K562 (cell line): ENCODE measurements at regions not wholly inside any gene's neighbourhood (a gene's known extent, or its start where the extent isn't known, plus 50 kb on each side); places are given as distances from the start of the nearest gene placed in this dataset.
A peak's percentile ranks its signal among the peaks of the same experiment; 100 is the strongest.

Experiments used
- ATAC-seq: fragments of 200-7000 bp; cut with Tn5 transposase; 3 replicates; pipeline ENCODE4 v1.9.1; 2020; ENCODE audit warnings: moderate library complexity
- BruUV-seq: library from RNA; stranded (reverse); fragments of 400-500 nt; replicated peaks from 2 replicates; lab custom pipeline; 2021; lab: Mats Ljungman, UMichigan
- CTCF ChIA-PET: fragments of 300-600 bp; formaldehyde crosslinking; extraction: SDS; loops from one replicate; lab custom pipeline; 2021; ENCODE audit warnings: low intra/inter-chr PET ratio; lab: Yijun Ruan, JAX
- POLR2A ChIA-PET: fragments of 300-600, 350-650 bp; sonication (Branson Sonifier 250); formaldehyde crosslinking; extraction: SDS; loops from one replicate; lab custom pipeline; 2021; ENCODE audit warnings: antibody characterized with exemption, inconsistent platforms; lab: Yijun Ruan, JAX
- DNase-seq, 4 experiments: peaks; one replicate each; pipeline versions ENCODE4 v3.0.0 to v3.0.0-alpha.2; 2011 to 2018; ENCODE audit warnings: low spot score in 3 of 4, mixed read lengths in 3 of 4; ENCODE audit errors: extremely low read depth in 1 of 4
- FAIRE-seq: peaks from 2 replicates; lab custom pipeline; 2011; peaks lifted over from hg19 to GRCh38; lab: Jason Lieb, UNC
- H2AFZ ChIP-seq: 2 replicates; pipeline ENCODE4 v1.6.0; 2011; ENCODE audit warnings: low read depth, low read length, control low read depth, inconsistent platforms
- H3K27ac ChIP-seq: fragments of 200-600 bp; 3 replicates; pipeline ENCODE4 v1.8.0; 2011; ENCODE audit warnings: low read depth, mild to moderate bottlenecking, control low read depth, inconsistent platforms, low read length, moderate library complexity, mixed read lengths; ENCODE audit errors: extremely low read depth
- H3K27me3 ChIP-seq, 2 experiments: fragments of 300-600 bp in 1 of 2; 2 replicates in 1 of 2; 3 replicates in 1 of 2; pipeline versions ENCODE4 v1.6.0 to v1.8.0; 2011; ENCODE audit warnings: inconsistent platforms in 2 of 2, low read length in 2 of 2, mild to moderate bottlenecking in 1 of 2, mixed read lengths in 1 of 2, moderate library complexity in 1 of 2; ENCODE audit not compliant: control insufficient read depth in 2 of 2, insufficient read depth in 2 of 2
- H3K36me3 ChIP-seq: fragments of 300-600 bp; 3 replicates; pipeline ENCODE4 v1.8.0; 2011; ENCODE audit warnings: mild to moderate bottlenecking, low read length, inconsistent platforms; ENCODE audit not compliant: control insufficient read depth, insufficient read depth
- H3K4me1 ChIP-seq, 2 experiments: fragments of 200-600 bp in 1 of 2; replicated peaks in 1 of 2; 2 replicates in 1 of 2; 3 replicates in 1 of 2; pipeline versions ENCODE4 v1.5.1 to v1.8.0; 2011; ENCODE audit warnings: inconsistent platforms in 2 of 2, low read length in 2 of 2, mild to moderate bottlenecking in 1 of 2, mixed read lengths in 1 of 2, moderate library complexity in 1 of 2; ENCODE audit not compliant: control insufficient read depth in 2 of 2, insufficient read depth in 2 of 2
- H3K4me2 ChIP-seq: 2 replicates; pipeline ENCODE4 v1.6.1; 2011; ENCODE audit warnings: low read length, control low read depth, inconsistent platforms, mixed read lengths; ENCODE audit not compliant: insufficient read depth
- H3K4me3 ChIP-seq: fragments of 200-600 bp; sonication (generic), shearing (Covaris generic); 2 replicates; pipeline ENCODE4 v1.5.1; 2016; ENCODE audit warnings: control low read depth, inconsistent platforms
- H3K79me2 ChIP-seq: fragments of 200-600 bp; 3 replicates; pipeline ENCODE4 v1.8.0; 2011; ENCODE audit warnings: low read length, inconsistent platforms; ENCODE audit not compliant: control insufficient read depth, insufficient read depth
- H3K9ac ChIP-seq, 2 experiments: 2 replicates each; pipeline versions ENCODE4 v1.6.0 to v1.6.1; 2011; ENCODE audit warnings: low read depth in 2 of 2, low read length in 2 of 2, control low read depth in 1 of 2, inconsistent platforms in 1 of 2, mild to moderate bottlenecking in 1 of 2, mixed read lengths in 1 of 2; ENCODE audit not compliant: insufficient read depth in 1 of 2
- H3K9me1 ChIP-seq: one replicate; pipeline ENCODE4 v1.6.0; 2011; ENCODE audit warnings: inconsistent platforms, mild to moderate bottlenecking, low read length, moderate library complexity; ENCODE audit not compliant: control insufficient read depth, insufficient read depth
- H3K9me3 ChIP-seq: replicated peaks from 2 replicates; pipeline ENCODE4 v1.5.1; 2011; ENCODE audit warnings: low read depth, low read length, inconsistent platforms; ENCODE audit not compliant: control insufficient read depth, insufficient read depth
- H4K20me1 ChIP-seq: replicated peaks from 2 replicates; pipeline ENCODE4 v1.6.1; 2011; ENCODE audit warnings: low read length, inconsistent platforms, mixed read lengths; ENCODE audit not compliant: control insufficient read depth, insufficient read depth
- JUN ChIP-seq, 2 experiments: sonication (generic) in 1 of 2; formaldehyde crosslinking in 1 of 2; IDR thresholded peaks; 2 replicates each; pipeline versions ENCODE4 v1.6.1 to v1.8.0; 2012 to 2022; ENCODE audit warnings: borderline replicate concordance in 2 of 2, mild to moderate bottlenecking in 2 of 2, improper control_type of control experiment in 1 of 2, low read depth in 1 of 2, low read length in 1 of 2, missing genetic modification reagents in 1 of 2
- MEIS2 ChIP-seq: fragments of 450-650 bp; IDR thresholded peaks from 2 replicates; pipeline ENCODE4 v1.6.1; 2014; ENCODE audit warnings: mild to moderate bottlenecking; ENCODE audit not compliant: partially characterized antibody
- MTA3 ChIP-seq: fragments of 450-650 bp; formaldehyde crosslinking; IDR thresholded peaks from 2 replicates; pipeline ENCODE4 v1.6.1; 2017; ENCODE audit warnings: mild to moderate bottlenecking, borderline replicate concordance
- POLR2G ChIP-seq: fragments of 200-400 bp; formaldehyde crosslinking; IDR thresholded peaks from 2 replicates; pipeline ENCODE4 v1.6.1; 2017; ENCODE audit warnings: low read depth, mild to moderate bottlenecking, antibody characterized with exemption, low read length, moderate library complexity
- WGBS: fragments of 100-300 bp; shearing (Covaris generic); methylation state at CpG from one replicate; pipeline ENCODE4 v1.1.6; 2016; ENCODE audit warnings: low coverage, mixed read lengths; ENCODE audit not compliant: insufficient coverage; ENCODE audit errors: missing lambda C conversion rate; 5-methylcytosine and 5-hydroxymethylcytosine counted together
- in situ Hi-C: fragments of 300-500 bp; cut with MboI; formaldehyde crosslinking; loops from 4 replicates; pipeline ENCODE4 v1.15.0; 2018; ENCODE audit warnings: inconsistent platforms, mixed read lengths
- intact Hi-C: fragments of 100-400 bp; cut with micrococcal nuclease; formaldehyde crosslinking; loops from 2 replicates; pipeline ENCODE4 v1.14.2; 2022
- TF ChIP-seq, protein P1 (sequence below): fragments of 450-650 bp; IDR thresholded peaks from 2 replicates; pipeline ENCODE4 v1.6.1; 2016
- TF ChIP-seq, protein P2 (sequence below), 2 experiments: IDR thresholded peaks in 1 of 2; conservative IDR thresholded peaks in 1 of 2; 2 replicates each; pipeline ENCODE4 v1.6.1; 2016; ENCODE audit warnings: low read depth in 2 of 2, mild to moderate bottlenecking in 1 of 2, missing compliant biosample characterization in 1 of 2, missing genetic modification characterization in 1 of 2, moderate library complexity in 1 of 2

GRCh38 chr16:85431431-85432124 lies 181.5 kb upstream of the GSE1 start:
- DNase-seq, result no peak
- no peaks in the 10 kb centered on the region for H3K36me3 ChIP-seq
- peaks cover 3% of the 10 kb centered on the region; the same call in 1 of the 2 replicates for H4K20me1 ChIP-seq
- no peak overlapping the region for H3K27ac ChIP-seq
- no peaks in the 10 kb centered on the region for H3K79me2 ChIP-seq
- no peak overlapping the region for H3K4me3 ChIP-seq
- TF ChIP-seq POLR2G (0 out of 2 replicates have a peak, but pooled peaks have one; percentile 31), JUN (IDR thresholded peaks at IDR 0.05; ENCODE audit: borderline replicate concordance, low read depth, low read length) (no peak), JUN (CRISPR knock-in tag; IDR thresholded peaks at IDR 0.05; ENCODE audit: borderline replicate concordance) (no peak), MEIS2 (peak; percentile 70), MTA3 (no peak)
- TF ChIP-seq, protein P1, sequence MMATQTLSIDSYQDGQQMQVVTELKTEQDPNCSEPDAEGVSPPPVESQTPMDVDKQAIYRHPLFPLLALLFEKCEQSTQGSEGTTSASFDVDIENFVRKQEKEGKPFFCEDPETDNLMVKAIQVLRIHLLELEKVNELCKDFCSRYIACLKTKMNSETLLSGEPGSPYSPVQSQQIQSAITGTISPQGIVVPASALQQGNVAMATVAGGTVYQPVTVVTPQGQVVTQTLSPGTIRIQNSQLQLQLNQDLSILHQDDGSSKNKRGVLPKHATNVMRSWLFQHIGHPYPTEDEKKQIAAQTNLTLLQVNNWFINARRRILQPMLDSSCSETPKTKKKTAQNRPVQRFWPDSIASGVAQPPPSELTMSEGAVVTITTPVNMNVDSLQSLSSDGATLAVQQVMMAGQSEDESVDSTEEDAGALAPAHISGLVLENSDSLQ, result peak; percentile 48
- TF ChIP-seq, protein P2, sequence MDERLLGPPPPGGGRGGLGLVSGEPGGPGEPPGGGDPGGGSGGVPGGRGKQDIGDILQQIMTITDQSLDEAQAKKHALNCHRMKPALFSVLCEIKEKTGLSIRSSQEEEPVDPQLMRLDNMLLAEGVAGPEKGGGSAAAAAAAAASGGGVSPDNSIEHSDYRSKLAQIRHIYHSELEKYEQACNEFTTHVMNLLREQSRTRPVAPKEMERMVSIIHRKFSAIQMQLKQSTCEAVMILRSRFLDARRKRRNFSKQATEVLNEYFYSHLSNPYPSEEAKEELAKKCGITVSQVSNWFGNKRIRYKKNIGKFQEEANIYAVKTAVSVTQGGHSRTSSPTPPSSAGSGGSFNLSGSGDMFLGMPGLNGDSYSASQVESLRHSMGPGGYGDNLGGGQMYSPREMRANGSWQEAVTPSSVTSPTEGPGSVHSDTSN (CRISPR knock-in tag; IDR thresholded peaks at IDR 0.05; ENCODE audit: low read depth), result no peak
- TF ChIP-seq, protein P2 (tag; conservative IDR thresholded peaks at IDR 0.05; ENCODE audit: low read depth), result peak; percentile 77
- TF ChIP-seq, all 486 proteins: peak for 4
- CTCF ChIA-PET, result no interaction called here
- H3K9me3 ChIP-seq, result no peaks in the 10 kb centered on the region
- no TSS peak for BruUV-seq
- H3K27me3 ChIP-seq, result no peaks in the 10 kb centered on the region
- no peak overlapping the region for H3K4me2 ChIP-seq
- no peak for FAIRE-seq
- WGBS, result 73% methylated on average over 33 of the region's 33 CpGs
- peaks cover 9 to 51% of the 10 kb centered on the region in 2 experiments; a peak in 4 of 5 replicates for H3K4me1 ChIP-seq
- H3K9ac ChIP-seq, result no peak overlapping the region; a peak in 1 of 4 replicates
- ATAC-seq, result no peak
- H2AFZ ChIP-seq, result no peak overlapping the region
- intact Hi-C loops, result no loop called here
- in situ Hi-C loops, result no loop called here
- POLR2A ChIA-PET, result interaction anchor here (0.7 to 1.3 kb wide), 3 partner anchors 9 to 94 kb away, joined by 3 to 5 read pairs (median 5); no protein-coding TSS in a partner anchor
- no peaks in the 10 kb centered on the region for H3K9me1 ChIP-seq
